Adrenal gland (tissue), 5 donors: ENCODE measurements at regions not wholly inside any gene's neighbourhood (a gene's known extent, or its start where the extent isn't known, plus 50 kb on each side); places are given as distances from the start of the nearest gene placed in this dataset.

Experiments
- POLR2A ChIP-seq, 2 donors: fragments of 450-650 bp; IDR thresholded peaks; one replicate each; pipeline ENCODE4 v1.6.1; 2017; ENCODE audit warnings: antibody characterized with exemption in 2 of 2, mild to moderate bottlenecking in 2 of 2, moderate library complexity in 1 of 2
- TF ChIP-seq, protein P1 (sequence below), 6 experiments: fragments of 450-650 bp in 4 of 6; fragments of 200-600 bp in 2 of 6; sonication (generic) in 1 of 6; IDR thresholded peaks; 1 replicate in 5 of 6; 2 replicates in 1 of 6; pipeline versions ENCODE4 v1.5.1 to v1.8.0; 2016 to 2021; ENCODE audit warnings: antibody characterized with exemption in 6 of 6, mild to moderate bottlenecking in 2 of 6, moderate library complexity in 1 of 6
- donor health status: DM: no; HTN: no; CAD: no.

DNA sequence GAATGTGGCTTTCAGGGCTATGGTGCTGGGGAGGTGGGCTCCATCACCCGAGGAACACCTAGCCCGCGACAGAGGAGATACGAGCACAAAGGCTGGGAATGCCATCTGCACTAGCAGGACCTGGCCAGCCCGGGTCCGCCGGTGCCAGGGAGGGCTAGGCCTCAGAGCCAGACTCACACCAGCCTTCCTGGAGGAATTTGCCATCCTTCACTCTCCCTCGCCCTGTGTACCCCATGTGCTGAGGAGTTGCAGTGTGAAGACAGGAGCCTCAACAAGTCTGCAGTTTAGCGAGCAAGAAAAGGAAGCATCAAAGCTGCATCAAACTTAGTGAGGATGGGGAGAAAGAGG, 123.6 kb upstream of the JCAD start:
- TF ChIP-seq POLR2A (IDR thresholded peaks at IDR 0.05) = no peak
- TF ChIP-seq, protein P1, sequence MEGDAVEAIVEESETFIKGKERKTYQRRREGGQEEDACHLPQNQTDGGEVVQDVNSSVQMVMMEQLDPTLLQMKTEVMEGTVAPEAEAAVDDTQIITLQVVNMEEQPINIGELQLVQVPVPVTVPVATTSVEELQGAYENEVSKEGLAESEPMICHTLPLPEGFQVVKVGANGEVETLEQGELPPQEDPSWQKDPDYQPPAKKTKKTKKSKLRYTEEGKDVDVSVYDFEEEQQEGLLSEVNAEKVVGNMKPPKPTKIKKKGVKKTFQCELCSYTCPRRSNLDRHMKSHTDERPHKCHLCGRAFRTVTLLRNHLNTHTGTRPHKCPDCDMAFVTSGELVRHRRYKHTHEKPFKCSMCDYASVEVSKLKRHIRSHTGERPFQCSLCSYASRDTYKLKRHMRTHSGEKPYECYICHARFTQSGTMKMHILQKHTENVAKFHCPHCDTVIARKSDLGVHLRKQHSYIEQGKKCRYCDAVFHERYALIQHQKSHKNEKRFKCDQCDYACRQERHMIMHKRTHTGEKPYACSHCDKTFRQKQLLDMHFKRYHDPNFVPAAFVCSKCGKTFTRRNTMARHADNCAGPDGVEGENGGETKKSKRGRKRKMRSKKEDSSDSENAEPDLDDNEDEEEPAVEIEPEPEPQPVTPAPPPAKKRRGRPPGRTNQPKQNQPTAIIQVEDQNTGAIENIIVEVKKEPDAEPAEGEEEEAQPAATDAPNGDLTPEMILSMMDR (IDR thresholded peaks at IDR 0.05) = no peak
